ENCODE measurements at regions not wholly inside any gene's neighbourhood (a gene's known extent, or its start where the extent isn't known, plus 50 kb on each side); places are given as distances from the start of the nearest gene placed in this dataset.

DNA sequence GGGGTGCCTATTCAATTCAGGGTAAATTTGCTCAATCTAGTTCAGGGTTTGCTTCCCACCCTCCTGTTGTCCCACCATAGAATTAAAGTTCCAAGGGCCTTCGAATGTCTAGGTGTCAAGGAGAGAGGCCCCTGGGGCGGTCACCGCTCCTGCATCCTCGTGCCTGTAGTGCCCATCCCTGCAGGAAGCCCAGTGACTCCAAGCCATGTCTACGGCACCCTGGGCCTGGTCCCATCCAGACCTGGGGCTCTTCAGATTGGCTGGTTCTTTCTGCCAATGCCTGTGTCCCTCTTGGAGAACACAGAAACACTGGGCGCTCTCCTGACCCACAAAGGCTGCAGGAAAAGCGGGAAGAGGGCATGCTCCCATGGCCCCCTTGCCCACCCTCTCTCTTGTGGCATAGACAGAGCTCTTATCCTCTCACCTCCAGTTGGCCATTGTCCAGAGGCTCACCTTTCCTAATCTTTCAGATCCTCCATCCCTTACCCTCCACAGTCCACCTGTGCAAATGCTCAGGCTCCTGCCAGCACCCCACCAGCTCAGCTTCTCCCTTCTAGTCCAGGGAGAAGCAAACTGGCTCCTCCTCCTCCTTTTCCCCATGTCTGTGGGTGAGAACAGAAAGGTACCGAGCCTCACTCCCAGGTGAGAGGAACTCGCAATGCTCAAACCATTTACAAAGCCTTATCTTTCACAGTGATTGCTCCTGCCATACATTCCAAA lies 253.0 kb upstream of the IRX2 start:
- Mint-ChIP-seq H3K36me3 (ENCODE audit: low read depth) (no peaks in the 10 kb centered on the region; the same call in 1 of the 2 replicates), H3K4me3 (no peak overlapping the region)

DNA sequence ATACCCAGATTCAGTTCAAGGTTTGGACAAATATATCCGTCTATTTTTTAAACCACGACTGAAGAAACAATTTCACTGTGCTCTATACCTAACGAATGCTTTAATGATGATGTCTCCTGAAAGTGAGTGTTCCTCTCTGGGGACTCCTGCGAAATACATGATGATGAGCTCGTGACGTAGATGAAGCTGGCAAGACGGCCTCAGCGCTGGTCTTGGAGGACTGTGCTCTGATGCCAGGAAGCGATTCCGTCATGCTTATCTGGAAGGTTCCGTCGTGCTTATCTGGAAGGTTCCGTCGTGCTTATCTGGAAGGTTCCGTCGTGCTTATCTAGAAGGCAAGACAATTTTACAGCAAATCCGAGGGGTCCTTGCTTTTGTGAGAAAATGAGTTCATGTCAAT lies 250.8 kb upstream of the IRX2 start:
- Mint-ChIP-seq H3K9me3 (peaks cover 73% of the 10 kb centered on the region), H3K27me3 (ENCODE audit: insufficient read depth) (no peaks in the 10 kb centered on the region; the same call in 1 of the 2 replicates), H3K36me3 (ENCODE audit: low read depth) (no peaks in the 10 kb centered on the region; the same call in 1 of the 2 replicates), H3K27ac (no peak overlapping the region), H3K4me1 (ENCODE audit: low read depth) (no peaks in the 10 kb centered on the region), H3K4me3 (no peak overlapping the region)
- no peak for DNase-seq
- TF ChIP-seq, protein P1, sequence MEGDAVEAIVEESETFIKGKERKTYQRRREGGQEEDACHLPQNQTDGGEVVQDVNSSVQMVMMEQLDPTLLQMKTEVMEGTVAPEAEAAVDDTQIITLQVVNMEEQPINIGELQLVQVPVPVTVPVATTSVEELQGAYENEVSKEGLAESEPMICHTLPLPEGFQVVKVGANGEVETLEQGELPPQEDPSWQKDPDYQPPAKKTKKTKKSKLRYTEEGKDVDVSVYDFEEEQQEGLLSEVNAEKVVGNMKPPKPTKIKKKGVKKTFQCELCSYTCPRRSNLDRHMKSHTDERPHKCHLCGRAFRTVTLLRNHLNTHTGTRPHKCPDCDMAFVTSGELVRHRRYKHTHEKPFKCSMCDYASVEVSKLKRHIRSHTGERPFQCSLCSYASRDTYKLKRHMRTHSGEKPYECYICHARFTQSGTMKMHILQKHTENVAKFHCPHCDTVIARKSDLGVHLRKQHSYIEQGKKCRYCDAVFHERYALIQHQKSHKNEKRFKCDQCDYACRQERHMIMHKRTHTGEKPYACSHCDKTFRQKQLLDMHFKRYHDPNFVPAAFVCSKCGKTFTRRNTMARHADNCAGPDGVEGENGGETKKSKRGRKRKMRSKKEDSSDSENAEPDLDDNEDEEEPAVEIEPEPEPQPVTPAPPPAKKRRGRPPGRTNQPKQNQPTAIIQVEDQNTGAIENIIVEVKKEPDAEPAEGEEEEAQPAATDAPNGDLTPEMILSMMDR (IDR thresholded peaks at IDR 0.05) = no peak

More for the DNA sequence above, 253.0 kb upstream of the IRX2 start:
- no peaks in the 10 kb centered on the region; the same call in 1 of the 2 replicates for H3K27me3 Mint-ChIP-seq (ENCODE audit: insufficient read depth)
- H3K27ac Mint-ChIP-seq = no peak overlapping the region
- TF ChIP-seq, protein P1 (IDR thresholded peaks at IDR 0.05) = no peak
- H3K9me3 Mint-ChIP-seq = peaks cover 69% of the 10 kb centered on the region
- H3K4me1 Mint-ChIP-seq (ENCODE audit: low read depth) = no peaks in the 10 kb centered on the region
- no peak for DNase-seq

DNA sequence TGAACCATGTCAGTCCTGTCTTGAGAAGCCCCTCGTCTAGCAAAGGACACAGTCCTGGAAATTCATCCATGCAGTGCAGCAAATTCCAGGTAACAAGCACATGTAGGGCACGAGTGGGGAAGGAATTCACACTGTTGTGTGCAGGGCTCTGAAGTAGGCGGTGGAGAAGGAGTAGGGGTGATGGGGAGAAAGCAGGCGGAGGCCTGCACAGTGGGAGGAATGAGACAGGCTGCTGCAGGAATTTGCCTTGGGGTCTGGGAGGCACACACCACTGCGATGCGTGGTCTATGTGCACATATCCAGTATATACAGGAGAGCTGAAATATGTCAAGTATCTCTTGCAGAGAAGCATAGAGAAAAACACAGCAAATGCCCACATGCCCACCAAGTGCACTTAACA lies 249.2 kb upstream of the IRX2 start:
- Mint-ChIP-seq H3K27me3 (ENCODE audit: insufficient read depth) (peaks cover 1% of the 10 kb centered on the region), H3K4me3 (no peak overlapping the region), H3K27ac (no peak overlapping the region), H3K9me3 (peaks cover 70% of the 10 kb centered on the region), H3K4me1 (ENCODE audit: low read depth) (no peaks in the 10 kb centered on the region), H3K36me3 (ENCODE audit: low read depth) (no peaks in the 10 kb centered on the region; the same call in 1 of the 2 replicates)
- TF ChIP-seq, protein P1 (IDR thresholded peaks at IDR 0.05) = no peak
- DNase-seq = no peak

DNA sequence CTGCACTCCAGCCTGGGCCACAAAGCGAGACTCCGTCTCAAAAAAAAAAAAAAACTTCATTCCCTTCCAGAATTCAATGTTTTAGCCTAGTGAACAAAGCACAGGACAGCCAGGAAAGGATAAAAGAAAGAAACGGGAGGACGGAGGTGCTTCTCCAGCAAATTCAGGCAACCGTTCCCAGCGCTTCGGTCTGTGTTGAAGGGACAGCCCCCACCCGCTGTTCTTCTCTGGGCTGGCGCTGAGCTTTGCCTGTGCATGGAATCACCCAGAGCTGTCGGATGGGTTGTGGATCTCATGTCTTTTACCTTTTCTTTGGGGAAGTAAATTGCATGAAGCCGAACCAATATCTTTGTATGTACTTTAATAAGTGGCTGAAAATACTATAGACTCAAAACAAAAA lies 248.4 kb upstream of the IRX2 start:
- Mint-ChIP-seq H3K27me3 (ENCODE audit: insufficient read depth) (peaks cover 1% of the 10 kb centered on the region), H3K4me3 (no peak overlapping the region), H3K27ac (no peak overlapping the region), H3K36me3 (ENCODE audit: low read depth) (no peaks in the 10 kb centered on the region; the same call in 1 of the 2 replicates), H3K4me1 (ENCODE audit: low read depth) (no peaks in the 10 kb centered on the region), H3K9me3 (peaks cover 69% of the 10 kb centered on the region)
- TF ChIP-seq, protein P1 (IDR thresholded peaks at IDR 0.05) = no peak
- DNase-seq = no peak

DNA sequence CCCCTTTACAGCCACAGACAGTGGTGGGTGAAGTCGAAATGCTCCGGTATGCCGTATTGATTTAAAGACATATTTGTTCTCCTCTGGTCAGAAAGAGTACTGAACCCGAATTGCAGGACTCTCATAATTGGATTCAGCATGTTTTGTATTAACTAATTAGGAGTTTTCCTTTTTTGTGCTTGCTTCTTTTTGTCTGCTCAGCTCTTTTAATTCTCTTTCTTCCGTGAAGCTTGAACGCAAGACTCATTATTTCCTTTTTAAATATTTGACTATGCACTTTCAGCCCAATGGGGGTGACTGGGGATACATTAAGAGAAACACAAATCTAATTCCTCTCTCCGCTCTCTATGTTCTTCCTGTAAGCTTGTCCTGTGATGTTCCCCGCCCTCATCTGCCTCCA lies 246.6 kb upstream of the IRX2 start:
- Mint-ChIP-seq H3K4me3 (no peak overlapping the region), H3K4me1 (ENCODE audit: low read depth) (no peaks in the 10 kb centered on the region), H3K9me3 (peaks cover 74% of the 10 kb centered on the region), H3K27me3 (ENCODE audit: insufficient read depth) (peaks cover 1% of the 10 kb centered on the region), H3K27ac (no peak overlapping the region), H3K36me3 (ENCODE audit: low read depth) (no peaks in the 10 kb centered on the region; the same call in 1 of the 2 replicates)
- TF ChIP-seq, protein P1 (IDR thresholded peaks at IDR 0.05) = no peak
- DNase-seq = no peak

Data from HFFc6 (cell line).